CD14-positive monocyte (primary cell): ENCODE measurements at regions not wholly inside any gene's neighbourhood (a gene's known extent, or its start where the extent isn't known, plus 50 kb on each side); places are given as distances from the start of the nearest gene placed in this dataset.

ENCODE experiments used
- DNase-seq, 3 donors: peaks; one replicate each; pipeline ENCODE4 v3.0.0-alpha.2; 2011 to 2022
- H2AFZ ChIP-seq: 2 replicates; pipeline ENCODE4 v1.6.0; 2012; ENCODE audit warnings: mild to moderate bottlenecking, low read depth, low read length, inconsistent platforms; ENCODE audit not compliant: insufficient read depth, poor library complexity, severe bottlenecking
- H3K27ac ChIP-seq, 2 donors: 1 replicate in 1 of 2; 2 replicates in 1 of 2; pipeline ENCODE4 v1.5.1; 2012 to 2013; ENCODE audit warnings: low read length in 2 of 2, control low read depth in 1 of 2, inconsistent platforms in 1 of 2, low read depth in 1 of 2, mild to moderate bottlenecking in 1 of 2
- H3K27me3 ChIP-seq, 2 donors: one replicate each; pipeline versions ENCODE4 v1.6.0 to v1.6.1; 2011 to 2013; ENCODE audit warnings: low read length in 2 of 2; ENCODE audit not compliant: control insufficient read depth in 2 of 2, insufficient read depth in 2 of 2
- H3K36me3 ChIP-seq, 2 donors: replicated peaks in 1 of 2; 1 replicate in 1 of 2; 2 replicates in 1 of 2; pipeline versions ENCODE4 v1.5.1 to v1.6.1; 2012 to 2013; ENCODE audit warnings: low read length in 2 of 2, control low read depth in 1 of 2, inconsistent platforms in 1 of 2, mild to moderate bottlenecking in 1 of 2; ENCODE audit not compliant: insufficient read depth in 2 of 2, control insufficient read depth in 1 of 2
- H3K4me1 ChIP-seq, 2 donors: 1 replicate in 1 of 2; 2 replicates in 1 of 2; pipeline versions ENCODE4 v1.5.1 to v1.6.1; 2012 to 2013; ENCODE audit warnings: low read length in 2 of 2, control low read depth in 1 of 2, inconsistent platforms in 1 of 2, mild to moderate bottlenecking in 1 of 2, moderate library complexity in 1 of 2; ENCODE audit not compliant: insufficient read depth in 2 of 2, control insufficient read depth in 1 of 2
- H3K4me2 ChIP-seq: replicated peaks from 2 replicates; pipeline ENCODE3; 2012; ENCODE audit warnings: low read length, moderate library complexity, mild to moderate bottlenecking; ENCODE audit not compliant: poor library complexity, severe bottlenecking; ENCODE audit errors: extremely low read depth
- H3K4me3 ChIP-seq, 3 experiments: fragments of 200-600 bp in 1 of 3; sonication (generic) in 1 of 3; replicated peaks in 1 of 3; 1 replicate in 2 of 3; 2 replicates in 1 of 3; pipeline ENCODE4 v1.5.1; 2011 to 2013; ENCODE audit warnings: low read length in 3 of 3, mild to moderate bottlenecking in 3 of 3, control low read depth in 2 of 3, low read depth in 2 of 3, inconsistent platforms in 1 of 3, moderate library complexity in 1 of 3
- H3K79me2 ChIP-seq: 2 replicates; pipeline ENCODE4 v1.6.0; 2012; ENCODE audit warnings: mild to moderate bottlenecking, control low read depth, inconsistent platforms, low read length, moderate library complexity; ENCODE audit not compliant: insufficient read depth
- H3K9ac ChIP-seq: 2 replicates; pipeline ENCODE4 v1.6.0; 2017; ENCODE audit warnings: low read length, mild to moderate bottlenecking; ENCODE audit not compliant: insufficient read depth, poor library complexity, severe bottlenecking
- H3K9me3 ChIP-seq, 2 donors: replicated peaks in 1 of 2; 1 replicate in 1 of 2; 2 replicates in 1 of 2; pipeline versions ENCODE4 v1.5.1 to v1.6.1; 2012 to 2013; ENCODE audit warnings: low read length in 2 of 2, control low read depth in 1 of 2; ENCODE audit not compliant: control insufficient read depth in 1 of 2, insufficient read depth in 1 of 2
- H4K20me1 ChIP-seq: 2 replicates; pipeline ENCODE4 v1.6.0; 2012; ENCODE audit warnings: mild to moderate bottlenecking, low read length, control low read depth, moderate library complexity; ENCODE audit not compliant: insufficient read depth
- H3K27ac Mint-ChIP-seq, 7 donors: one replicate each; pipeline ENCODE4 v1.8.0; 2020; ENCODE audit warnings: mild to moderate bottlenecking in 7 of 7, mixed read lengths in 7 of 7, moderate library complexity in 6 of 7, inconsistent platforms in 2 of 7
- H3K27me3 Mint-ChIP-seq, 3 donors: one replicate each; pipeline ENCODE4 v1.8.0; 2021 to 2022; ENCODE audit warnings: low read depth in 3 of 3, mild to moderate bottlenecking in 3 of 3, mixed read lengths in 3 of 3, moderate library complexity in 3 of 3, inconsistent platforms in 1 of 3
- H3K36me3 Mint-ChIP-seq, 2 donors: one replicate each; pipeline ENCODE4 v1.8.0; 2020; ENCODE audit warnings: mixed read lengths in 2 of 2, inconsistent platforms in 1 of 2, mild to moderate bottlenecking in 1 of 2
- H3K4me1 Mint-ChIP-seq: one replicate; pipeline ENCODE4 v1.8.0; 2020; ENCODE audit warnings: mild to moderate bottlenecking, mixed read lengths
- H3K4me3 Mint-ChIP-seq, 2 donors: one replicate each; pipeline ENCODE4 v1.8.0; 2020; ENCODE audit warnings: mild to moderate bottlenecking in 2 of 2, mixed read lengths in 2 of 2, moderate library complexity in 1 of 2
- H3K9me3 Mint-ChIP-seq, 7 donors: one replicate each; pipeline ENCODE4 v1.8.0; 2020 to 2022; ENCODE audit warnings: mixed read lengths in 7 of 7, mild to moderate bottlenecking in 6 of 7, moderate library complexity in 6 of 7, inconsistent platforms in 2 of 7
- WGBS: methylation state at CpG from one replicate; pipeline ENCODE4 v1.1.5; 2013; ENCODE audit warnings: missing lambda C conversion rate; ENCODE audit not compliant: insufficient coverage; 5-methylcytosine and 5-hydroxymethylcytosine counted together
- intact Hi-C, 2 donors: fragments of 100-400 bp; cut with micrococcal nuclease; formaldehyde crosslinking; loops; one replicate each; pipeline versions ENCODE4 v1.15.0 to v1.15.1; 2023
- TF ChIP-seq, protein P1 (sequence below): fragments of 200-600 bp; IDR thresholded peaks from one replicate; pipeline ENCODE4 v1.8.0; 2022; ENCODE audit warnings: antibody characterized with exemption, mild to moderate bottlenecking

DNA sequence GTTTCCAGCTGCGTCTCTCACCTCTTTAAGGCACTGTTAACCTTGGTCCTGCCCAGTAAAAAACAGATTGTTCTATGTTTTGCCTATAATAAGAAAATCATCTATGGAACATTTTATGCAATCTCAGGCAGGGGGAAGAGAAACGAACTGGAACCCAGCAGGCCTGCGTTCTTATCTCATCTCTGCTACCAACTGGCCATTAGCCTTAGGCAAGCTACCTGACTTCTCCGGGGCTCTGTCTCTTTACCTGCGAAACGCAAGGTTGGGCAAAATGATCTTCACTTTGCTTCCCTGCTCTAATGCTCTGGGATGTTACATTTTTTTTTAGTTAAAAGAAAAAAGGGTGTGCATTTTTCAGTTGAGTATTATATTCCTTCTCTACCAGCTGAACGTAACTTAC, 70.5 kb upstream of the WIPF1 start:
- H3K4me1 Mint-ChIP-seq, result peaks cover 55% of the 10 kb centered on the region

GRCh38 chr2:174667250-174667860, 69.8 kb upstream of the WIPF1 start:
- Mint-ChIP-seq H3K4me3 (peak overlapping the region; percentile 20 to 68), H3K27ac (peak overlapping the region; percentile 82 to 94 (median 91)), H3K9me3 (peaks cover 10 to 16% (median 14%) of the 10 kb centered on the region in 7 donors), H3K27me3 (no peaks in the 10 kb centered on the region), H3K4me1 (peaks cover 62% of the 10 kb centered on the region), H3K36me3 (peaks cover 0 to 6% of the 10 kb centered on the region in 2 donors)
- Histone ChIP-seq H3K4me1 (peaks cover 66% of the 10 kb centered on the region in 2 donors), H4K20me1 (no peaks in the 10 kb centered on the region), H3K9me3 (peaks cover 5 to 12% of the 10 kb centered on the region in 2 donors), H3K4me2 (peak overlapping the region; percentile 53), H3K9ac (no peak overlapping the region), H3K27me3 (no peaks in the 10 kb centered on the region), H3K79me2 (peaks cover 19% of the 10 kb centered on the region), H3K4me3 (peak overlapping the region in 1 of 3 experiments; percentile 44), H3K36me3 (no peaks in the 10 kb centered on the region), H2AFZ (peak overlapping the region; percentile 69), H3K27ac (peak overlapping the region; percentile 80 to 85)
- TF ChIP-seq, protein P1, sequence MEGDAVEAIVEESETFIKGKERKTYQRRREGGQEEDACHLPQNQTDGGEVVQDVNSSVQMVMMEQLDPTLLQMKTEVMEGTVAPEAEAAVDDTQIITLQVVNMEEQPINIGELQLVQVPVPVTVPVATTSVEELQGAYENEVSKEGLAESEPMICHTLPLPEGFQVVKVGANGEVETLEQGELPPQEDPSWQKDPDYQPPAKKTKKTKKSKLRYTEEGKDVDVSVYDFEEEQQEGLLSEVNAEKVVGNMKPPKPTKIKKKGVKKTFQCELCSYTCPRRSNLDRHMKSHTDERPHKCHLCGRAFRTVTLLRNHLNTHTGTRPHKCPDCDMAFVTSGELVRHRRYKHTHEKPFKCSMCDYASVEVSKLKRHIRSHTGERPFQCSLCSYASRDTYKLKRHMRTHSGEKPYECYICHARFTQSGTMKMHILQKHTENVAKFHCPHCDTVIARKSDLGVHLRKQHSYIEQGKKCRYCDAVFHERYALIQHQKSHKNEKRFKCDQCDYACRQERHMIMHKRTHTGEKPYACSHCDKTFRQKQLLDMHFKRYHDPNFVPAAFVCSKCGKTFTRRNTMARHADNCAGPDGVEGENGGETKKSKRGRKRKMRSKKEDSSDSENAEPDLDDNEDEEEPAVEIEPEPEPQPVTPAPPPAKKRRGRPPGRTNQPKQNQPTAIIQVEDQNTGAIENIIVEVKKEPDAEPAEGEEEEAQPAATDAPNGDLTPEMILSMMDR, result no peak
- DNase-seq, result peak in 2 of 3 donors; percentile 22 to 32
- WGBS, result 0% methylated on average over 2 of the region's 6 CpGs
- intact Hi-C loops, result no loop called here

More for the DNA sequence above, 70.5 kb upstream of the WIPF1 start:
- Histone ChIP-seq H3K9me3 (peaks cover 12 to 17% of the 10 kb centered on the region in 2 donors), H3K36me3 (peaks cover 0 to 7% of the 10 kb centered on the region in 2 donors), H2AFZ (peak overlapping the region; percentile 69), H3K27ac (peak overlapping the region; percentile 80 to 85), H3K4me1 (peaks cover 59% of the 10 kb centered on the region in 2 donors), H3K4me3 (peak overlapping the region in 1 of 3 experiments; percentile 44), H4K20me1 (no peaks in the 10 kb centered on the region), H3K79me2 (peaks cover 19% of the 10 kb centered on the region), H3K27me3 (no peaks in the 10 kb centered on the region), H3K9ac (no peak overlapping the region), H3K4me2 (peak overlapping the region; percentile 53)
- Mint-ChIP-seq H3K4me3 (peak overlapping the region in 1 of 2 donors; percentile 68), H3K27me3 (no peaks in the 10 kb centered on the region), H3K36me3 (peaks cover 3 to 9% of the 10 kb centered on the region in 2 donors), H3K9me3 (peaks cover 10 to 23% (median 16%) of the 10 kb centered on the region in 7 donors), H3K27ac (peak overlapping the region in 6 of 7 donors; percentile 30 to 94 (median 90))
- intact Hi-C loops, result no loop called here
- no CpG with 5 or more reads among the region's 7 CpGs for WGBS
- TF ChIP-seq, protein P1, result no peak
- DNase-seq, result no peak
